Endodermal cell (in vitro differentiated cells): ENCODE measurements at regions not wholly inside any gene's neighbourhood (a gene's known extent, or its start where the extent isn't known, plus 50 kb on each side); places are given as distances from the start of the nearest gene placed in this dataset.

ENCODE experiments used
- DNase-seq: peaks from one replicate; pipeline ENCODE4 v3.0.0-alpha.2; 2017
- H3K27ac ChIP-seq: 2 replicates; pipeline ENCODE4 v1.5.1; 2013; ENCODE audit warnings: mild to moderate bottlenecking, low read depth, low read length, moderate library complexity
- H3K27me3 ChIP-seq: 2 replicates; pipeline ENCODE4 v1.6.1; 2013; ENCODE audit warnings: mild to moderate bottlenecking, low read length, moderate library complexity; ENCODE audit not compliant: insufficient read depth, control insufficient read depth, poor library complexity, severe bottlenecking
- H3K36me3 ChIP-seq: 2 replicates; pipeline ENCODE4 v1.7.0; 2013; ENCODE audit warnings: mild to moderate bottlenecking, low read length, moderate library complexity; ENCODE audit not compliant: control insufficient read depth, insufficient read depth
- H3K4me1 ChIP-seq: one replicate; pipeline ENCODE4 v1.7.0; 2013; ENCODE audit warnings: low read length; ENCODE audit not compliant: control insufficient read depth, insufficient read depth
- H3K4me3 ChIP-seq: 2 replicates; pipeline ENCODE4 v1.5.1; 2013; ENCODE audit warnings: mild to moderate bottlenecking, low read length, moderate library complexity
- H3K9ac ChIP-seq: 2 replicates; pipeline ENCODE4 v1.6.1; 2013; ENCODE audit warnings: mild to moderate bottlenecking, low read length, moderate library complexity; ENCODE audit not compliant: poor library complexity, severe bottlenecking; ENCODE audit errors: extremely low read depth
- H3K9me3 ChIP-seq: 2 replicates; pipeline ENCODE4 v1.6.1; 2013; ENCODE audit warnings: mild to moderate bottlenecking, low read length, moderate library complexity; ENCODE audit not compliant: control insufficient read depth
- H3K27ac Mint-ChIP-seq: 2 replicates; pipeline ENCODE4 v1.8.0; 2020; ENCODE audit warnings: mixed read lengths
- H3K27me3 Mint-ChIP-seq: 2 replicates; pipeline ENCODE4 v1.8.0; 2021; ENCODE audit warnings: mild to moderate bottlenecking, mixed read lengths; ENCODE audit not compliant: insufficient read depth
- H3K36me3 Mint-ChIP-seq: 2 replicates; pipeline ENCODE4 v1.8.0; 2020; ENCODE audit warnings: low read depth, mixed read lengths
- H3K4me1 Mint-ChIP-seq: 2 replicates; pipeline ENCODE4 v1.8.0; 2020; ENCODE audit warnings: mixed read lengths
- H3K4me3 Mint-ChIP-seq: 2 replicates; pipeline ENCODE4 v1.8.0; 2020; ENCODE audit warnings: mild to moderate bottlenecking, moderate library complexity, mixed read lengths
- H3K9me3 Mint-ChIP-seq: 2 replicates; pipeline ENCODE4 v1.8.0; 2020; ENCODE audit warnings: mild to moderate bottlenecking, mixed read lengths
- CTCF ChIP-seq: fragments of 200-600 bp; sonication (generic); conservative IDR thresholded peaks from 2 replicates; pipeline ENCODE4 v1.5.0; 2021; ENCODE audit warnings: antibody characterized with exemption, mild to moderate bottlenecking
- WGBS, 2 experiments: methylation state at CpG; one replicate each; pipeline versions ENCODE4 v1.1.5 to v1.1.7; 2013; ENCODE audit warnings: missing lambda C conversion rate in 2 of 2, mixed read lengths in 1 of 2; ENCODE audit not compliant: insufficient coverage in 1 of 2, insufficient read length in 1 of 2; 5-methylcytosine and 5-hydroxymethylcytosine counted together

GRCh38 chr2:156687715-156688114, 251.5 kb downstream of the GPD2 start:
- no peak for DNase-seq
- H3K27me3 ChIP-seq = no peaks in the 10 kb centered on the region
- H3K9ac ChIP-seq = no peak overlapping the region
- Mint-ChIP-seq H3K27me3 (no peaks in the 10 kb centered on the region), H3K27ac (no peak overlapping the region), H3K36me3 (no peaks in the 10 kb centered on the region), H3K4me3 (no peak overlapping the region), H3K9me3 (peaks cover 7% of the 10 kb centered on the region), H3K4me1 (peaks cover 30% of the 10 kb centered on the region)
- no peaks in the 10 kb centered on the region for H3K4me1 ChIP-seq
- H3K4me3 ChIP-seq = no peak overlapping the region
- H3K27ac ChIP-seq = no peak overlapping the region
- no peaks in the 10 kb centered on the region for H3K9me3 ChIP-seq
- H3K36me3 ChIP-seq = no peaks in the 10 kb centered on the region
- WGBS, 2 experiments = 86 to 91% methylated on average over 1 of the region's 1 CpG
- no peak for TF ChIP-seq CTCF

- Histone ChIP-seq H3K27ac (no peak overlapping the region), H3K4me1 (peaks cover 6% of the 10 kb centered on the region), H3K36me3 (no peaks in the 10 kb centered on the region), H3K4me3 (no peak overlapping the region), H3K27me3 (no peaks in the 10 kb centered on the region), H3K9ac (no peak overlapping the region), H3K9me3 (no peaks in the 10 kb centered on the region)
- H3K27me3 Mint-ChIP-seq = no peaks in the 10 kb centered on the region
- peaks cover 31% of the 10 kb centered on the region for H3K4me1 Mint-ChIP-seq
- no peak overlapping the region for H3K27ac Mint-ChIP-seq
- DNase-seq = no peak
- H3K4me3 Mint-ChIP-seq = no peak overlapping the region
- no peaks in the 10 kb centered on the region for H3K36me3 Mint-ChIP-seq
- TF ChIP-seq CTCF = no peak
- H3K9me3 Mint-ChIP-seq = peaks cover 7% of the 10 kb centered on the region
- 96 to 100% methylated on average over 1 of the region's 1 CpG for WGBS, 2 experiments
Measured at GRCh38 chr2:156689939-156690338, 253.8 kb downstream of the GPD2 start.

DNA sequence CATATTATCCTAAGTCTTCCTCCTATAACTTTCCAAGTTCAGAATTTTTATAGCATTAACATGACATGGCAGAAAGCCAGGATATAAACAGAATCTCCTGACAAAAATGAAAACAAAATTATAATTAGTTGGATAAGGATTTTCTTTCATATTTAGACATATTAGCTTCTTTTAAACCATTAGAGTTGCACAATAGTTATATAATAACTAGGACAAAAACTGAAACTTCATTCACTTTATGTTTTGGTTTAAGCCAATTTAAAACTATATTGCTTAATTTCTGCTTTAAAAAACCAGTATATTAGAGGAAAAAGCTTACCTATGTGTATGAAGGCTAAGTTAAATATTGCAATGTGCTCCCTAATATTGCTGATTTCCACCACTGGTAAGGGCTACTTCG, 254.8 kb downstream of the GPD2 start:
- Mint-ChIP-seq H3K27ac (no peak overlapping the region), H3K36me3 (no peaks in the 10 kb centered on the region), H3K9me3 (peaks cover 7% of the 10 kb centered on the region), H3K4me1 (peaks cover 33% of the 10 kb centered on the region), H3K4me3 (no peak overlapping the region), H3K27me3 (no peaks in the 10 kb centered on the region)
- no peak for DNase-seq
- Histone ChIP-seq H3K36me3 (no peaks in the 10 kb centered on the region), H3K4me1 (peaks cover 6% of the 10 kb centered on the region), H3K4me3 (no peak overlapping the region), H3K27me3 (no peaks in the 10 kb centered on the region), H3K9me3 (no peaks in the 10 kb centered on the region), H3K27ac (no peak overlapping the region), H3K9ac (no peak overlapping the region)
- WGBS, 2 experiments = 57 to 85% methylated on average over 1 of the region's 1 CpG
- TF ChIP-seq CTCF = no peak
